Immature natural killer cell (primary cell): ENCODE measurements at regions not wholly inside any gene's neighbourhood (a gene's known extent, or its start where the extent isn't known, plus 50 kb on each side); places are given as distances from the start of the nearest gene placed in this dataset.

Source experiments
- DNase-seq, 3 donors: peaks; one replicate each; pipeline ENCODE4 v3.0.0; 2022; ENCODE audit warnings: mixed read lengths in 1 of 3
- H3K27ac Mint-ChIP-seq, 6 donors: one replicate each; pipeline ENCODE4 v1.8.0; 2020; ENCODE audit warnings: mixed read lengths in 6 of 6, mild to moderate bottlenecking in 5 of 6, inconsistent platforms in 4 of 6, moderate library complexity in 3 of 6
- H3K27me3 Mint-ChIP-seq, 3 donors: one replicate each; pipeline ENCODE4 v1.8.0; 2020 to 2021; ENCODE audit warnings: low read depth in 3 of 3, mild to moderate bottlenecking in 3 of 3, mixed read lengths in 3 of 3, moderate library complexity in 3 of 3, inconsistent platforms in 1 of 3
- H3K36me3 Mint-ChIP-seq, 3 donors: one replicate each; pipeline ENCODE4 v1.8.0; 2020; ENCODE audit warnings: mixed read lengths in 3 of 3, inconsistent platforms in 2 of 3, mild to moderate bottlenecking in 2 of 3
- H3K4me1 Mint-ChIP-seq, 2 donors: one replicate each; pipeline ENCODE4 v1.8.0; 2020; ENCODE audit warnings: inconsistent platforms in 2 of 2, mild to moderate bottlenecking in 2 of 2, mixed read lengths in 2 of 2, moderate library complexity in 1 of 2
- H3K4me3 Mint-ChIP-seq, 5 donors: one replicate each; pipeline ENCODE4 v1.8.0; 2020; ENCODE audit warnings: mild to moderate bottlenecking in 5 of 5, mixed read lengths in 5 of 5, inconsistent platforms in 3 of 5, moderate library complexity in 3 of 5
- H3K9me3 Mint-ChIP-seq, 6 donors: one replicate each; pipeline ENCODE4 v1.8.0; 2020; ENCODE audit warnings: mild to moderate bottlenecking in 6 of 6, mixed read lengths in 6 of 6, inconsistent platforms in 4 of 6, moderate library complexity in 3 of 6

DNA sequence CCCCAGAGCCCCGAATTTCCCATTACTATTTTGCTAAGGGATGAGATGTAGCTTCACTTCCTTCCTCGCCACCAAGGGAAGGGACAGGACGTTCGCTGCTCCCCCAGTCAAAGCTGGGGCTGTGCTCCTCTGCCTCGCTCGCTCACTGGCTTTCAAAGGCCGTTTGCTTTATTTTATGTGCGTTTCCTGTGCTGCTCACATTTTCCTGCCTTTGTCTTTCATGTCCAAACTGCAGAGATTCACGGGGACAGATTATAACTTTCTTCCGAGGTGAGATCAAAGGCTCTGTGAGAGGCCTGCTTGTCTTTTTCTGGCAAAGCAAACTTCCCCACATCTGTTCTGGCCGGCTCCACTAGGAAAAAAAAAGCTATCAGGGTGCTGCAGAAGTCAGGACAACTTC lies 76.0 kb upstream of the FZD10 start:
- H3K4me1 Mint-ChIP-seq: no peaks in the 10 kb centered on the region
- no peak for DNase-seq
- peaks cover 0 to 2% (median 0%) of the 10 kb centered on the region in 6 donors for H3K9me3 Mint-ChIP-seq
- H3K4me3 Mint-ChIP-seq: no peak overlapping the region
- H3K36me3 Mint-ChIP-seq: no peaks in the 10 kb centered on the region
- H3K27ac Mint-ChIP-seq: no peak overlapping the region
- H3K27me3 Mint-ChIP-seq: peaks cover 2 to 7% (median 4%) of the 10 kb centered on the region in 3 donors

DNA sequence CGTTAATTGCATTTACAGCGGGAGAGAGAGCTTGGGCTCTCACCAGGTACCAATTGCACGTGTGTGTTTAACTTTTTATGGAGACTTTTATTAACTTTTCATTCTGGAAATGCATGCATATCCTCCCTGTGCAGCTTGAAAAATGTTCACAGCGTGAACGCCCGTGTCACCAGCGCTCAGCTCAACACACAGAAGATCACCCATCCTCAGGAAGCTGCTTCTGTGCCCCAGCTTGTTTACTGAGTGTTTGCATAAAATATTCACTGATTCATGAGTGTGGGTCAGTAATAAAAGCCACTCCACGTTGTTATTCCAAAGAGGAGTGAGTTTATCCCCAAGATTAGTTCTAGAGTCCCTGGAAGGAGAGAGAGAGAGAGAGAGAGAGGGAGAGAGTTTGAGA lies 75.5 kb upstream of the FZD10 start:
- Mint-ChIP-seq H3K4me1 (no peaks in the 10 kb centered on the region), H3K27ac (no peak overlapping the region), H3K9me3 (peaks cover 0 to 2% (median 0%) of the 10 kb centered on the region in 6 donors), H3K4me3 (no peak overlapping the region), H3K36me3 (no peaks in the 10 kb centered on the region), H3K27me3 (peaks cover 2 to 7% (median 4%) of the 10 kb centered on the region in 3 donors)
- no peak for DNase-seq

DNA sequence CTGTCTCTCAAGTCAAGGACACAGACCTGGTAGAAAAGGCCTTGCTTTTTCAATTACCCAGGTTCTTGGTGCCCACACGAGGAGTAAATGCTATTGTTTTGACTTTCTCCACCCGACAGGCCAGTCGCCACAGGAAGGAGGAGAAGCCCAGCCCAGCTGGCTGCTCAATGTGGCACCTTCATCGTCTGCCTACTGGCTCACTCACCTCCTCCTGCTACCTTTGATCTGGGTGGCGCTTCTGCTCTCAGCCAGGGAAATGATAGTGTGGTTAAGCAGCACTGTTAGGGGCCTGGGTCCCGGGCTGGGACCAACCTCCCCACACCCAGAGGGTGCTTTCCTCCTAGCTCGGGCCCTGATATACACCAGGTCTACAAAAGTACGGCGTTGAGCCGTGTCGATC lies 75.0 kb upstream of the FZD10 start:
- Mint-ChIP-seq H3K36me3 (no peaks in the 10 kb centered on the region), H3K27ac (no peak overlapping the region), H3K9me3 (peaks cover 0 to 2% (median 0%) of the 10 kb centered on the region in 6 donors), H3K4me1 (no peaks in the 10 kb centered on the region), H3K27me3 (peaks cover 2 to 7% (median 4%) of the 10 kb centered on the region in 3 donors), H3K4me3 (no peak overlapping the region)
- DNase-seq: no peak

DNA sequence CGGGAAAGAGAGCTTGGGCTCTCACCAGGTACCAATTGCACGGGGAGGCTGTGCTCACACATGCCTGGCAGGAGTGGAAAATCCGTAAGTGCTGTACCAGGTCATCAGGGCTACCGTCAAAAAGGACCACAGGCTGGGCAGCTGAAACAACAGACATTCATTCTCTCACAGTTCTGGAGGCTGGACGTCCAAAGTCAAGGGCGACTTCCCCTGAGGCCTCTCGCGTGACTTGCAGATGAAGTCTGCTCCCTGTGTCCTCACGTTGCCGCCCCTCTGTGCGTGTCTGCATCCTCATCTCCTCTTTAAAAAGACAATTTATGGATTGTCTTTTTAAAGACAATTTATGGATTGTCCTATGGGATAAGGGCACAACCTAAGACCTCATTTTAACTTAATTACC lies 73.8 kb upstream of the FZD10 start:
- no peak for DNase-seq
- Mint-ChIP-seq H3K9me3 (peaks cover 0 to 2% (median 0%) of the 10 kb centered on the region in 6 donors), H3K36me3 (no peaks in the 10 kb centered on the region), H3K4me1 (no peaks in the 10 kb centered on the region), H3K27ac (no peak overlapping the region), H3K4me3 (no peak overlapping the region), H3K27me3 (peaks cover 2 to 7% (median 4%) of the 10 kb centered on the region in 3 donors)

DNA sequence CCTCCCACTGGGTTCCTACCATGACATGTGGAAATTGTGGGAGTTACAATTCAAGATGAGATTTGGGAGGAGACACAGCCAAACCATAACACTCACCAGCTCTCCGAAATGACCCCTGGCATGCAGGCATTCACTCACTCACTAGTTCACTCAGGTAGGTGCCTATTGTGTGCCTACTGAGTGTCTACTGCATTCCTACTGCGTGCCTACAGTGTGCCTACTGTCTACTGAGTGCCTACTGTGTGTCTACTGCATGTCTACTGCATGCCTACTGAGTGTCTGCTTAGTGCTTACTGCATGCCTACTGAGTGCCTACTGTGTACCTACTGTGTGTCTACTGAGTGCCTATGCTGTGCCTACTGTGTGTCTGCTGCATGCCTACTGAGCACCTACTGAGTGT lies 71.7 kb upstream of the FZD10 start:
- H3K4me1 Mint-ChIP-seq: no peaks in the 10 kb centered on the region
- no peak for DNase-seq
- H3K9me3 Mint-ChIP-seq: no peaks in the 10 kb centered on the region
- no peaks in the 10 kb centered on the region for H3K36me3 Mint-ChIP-seq
- H3K4me3 Mint-ChIP-seq: no peak overlapping the region
- peaks cover 2 to 7% (median 2%) of the 10 kb centered on the region in 3 donors for H3K27me3 Mint-ChIP-seq
- H3K27ac Mint-ChIP-seq: no peak overlapping the region

DNA sequence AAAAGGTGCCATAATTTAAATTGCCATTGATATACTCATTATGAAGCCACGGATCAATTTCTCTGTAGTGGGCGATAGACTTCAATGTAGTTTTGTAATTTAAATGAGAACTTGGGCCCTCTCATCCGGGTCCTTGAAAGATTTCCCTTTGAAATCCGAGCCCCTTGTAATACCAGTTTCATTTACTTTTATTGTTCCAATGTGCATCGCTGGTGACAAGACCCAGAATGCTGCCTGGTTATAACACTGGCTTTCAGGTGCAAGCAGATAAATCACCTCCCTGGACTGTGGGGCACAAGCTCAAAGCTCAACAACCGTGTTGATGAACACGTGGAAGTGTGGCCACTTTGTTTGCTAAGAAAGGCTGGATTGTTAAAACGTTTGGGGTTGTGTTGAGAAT lies 68.9 kb upstream of the FZD10 start:
- no peaks in the 10 kb centered on the region for H3K36me3 Mint-ChIP-seq
- peaks cover 0 to 4% (median 2%) of the 10 kb centered on the region in 3 donors for H3K27me3 Mint-ChIP-seq
- no peaks in the 10 kb centered on the region for H3K9me3 Mint-ChIP-seq
- no peak overlapping the region for H3K27ac Mint-ChIP-seq
- H3K4me1 Mint-ChIP-seq: no peaks in the 10 kb centered on the region
- no peak overlapping the region for H3K4me3 Mint-ChIP-seq
- no peak for DNase-seq

DNA sequence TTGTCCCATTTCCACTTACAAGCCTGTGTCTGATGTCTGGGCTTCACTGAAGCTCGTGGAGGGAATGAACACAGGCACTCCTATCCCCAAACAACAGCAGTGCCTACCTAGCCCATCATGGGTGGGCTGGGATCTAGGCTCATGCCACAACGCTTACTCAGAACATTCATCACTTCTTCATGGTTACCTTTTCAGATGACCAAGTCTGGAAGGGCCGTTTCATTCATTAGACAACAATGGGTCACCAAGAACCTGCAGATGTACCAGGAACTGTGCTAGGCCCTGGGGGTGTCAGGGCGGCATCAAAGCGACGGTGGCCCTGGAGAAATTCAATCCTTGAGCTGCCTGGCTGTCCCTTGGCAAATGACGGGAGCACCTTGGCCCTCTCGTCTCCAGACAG lies 64.9 kb upstream of the FZD10 start:
- no peaks in the 10 kb centered on the region for H3K36me3 Mint-ChIP-seq
- H3K27me3 Mint-ChIP-seq: peaks cover 0 to 4% (median 0%) of the 10 kb centered on the region in 3 donors
- H3K27ac Mint-ChIP-seq: no peak overlapping the region
- H3K4me3 Mint-ChIP-seq: no peak overlapping the region
- H3K4me1 Mint-ChIP-seq: no peaks in the 10 kb centered on the region
- H3K9me3 Mint-ChIP-seq: no peaks in the 10 kb centered on the region
- DNase-seq: no peak

DNA sequence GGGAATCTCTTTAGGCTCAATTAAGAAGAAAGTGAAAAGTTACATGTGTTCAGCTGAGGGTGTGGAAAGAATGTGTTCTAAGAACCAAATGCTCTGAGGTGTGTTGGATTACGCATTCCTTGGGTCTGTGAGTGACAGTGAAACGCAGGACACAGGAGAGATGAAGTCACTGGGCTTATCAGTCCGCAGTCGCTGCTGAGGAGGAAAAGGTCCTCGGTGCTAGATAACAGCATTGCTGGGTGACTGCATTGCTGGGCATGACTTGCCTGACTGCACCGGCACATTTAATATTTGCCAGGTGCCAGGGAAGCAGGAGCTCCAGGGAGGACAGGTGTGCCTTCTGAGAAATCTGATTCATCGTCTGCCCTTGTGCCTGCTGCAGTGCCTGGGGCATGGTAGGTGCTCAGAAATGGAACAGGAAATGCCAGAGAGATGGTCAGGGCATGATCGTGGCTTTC lies 64.4 kb upstream of the FZD10 start:
- Mint-ChIP-seq H3K4me3 (no peak overlapping the region), H3K4me1 (no peaks in the 10 kb centered on the region), H3K9me3 (no peaks in the 10 kb centered on the region), H3K27me3 (peaks cover 0 to 4% (median 0%) of the 10 kb centered on the region in 3 donors), H3K36me3 (no peaks in the 10 kb centered on the region), H3K27ac (no peak overlapping the region)
- DNase-seq: no peak

DNA sequence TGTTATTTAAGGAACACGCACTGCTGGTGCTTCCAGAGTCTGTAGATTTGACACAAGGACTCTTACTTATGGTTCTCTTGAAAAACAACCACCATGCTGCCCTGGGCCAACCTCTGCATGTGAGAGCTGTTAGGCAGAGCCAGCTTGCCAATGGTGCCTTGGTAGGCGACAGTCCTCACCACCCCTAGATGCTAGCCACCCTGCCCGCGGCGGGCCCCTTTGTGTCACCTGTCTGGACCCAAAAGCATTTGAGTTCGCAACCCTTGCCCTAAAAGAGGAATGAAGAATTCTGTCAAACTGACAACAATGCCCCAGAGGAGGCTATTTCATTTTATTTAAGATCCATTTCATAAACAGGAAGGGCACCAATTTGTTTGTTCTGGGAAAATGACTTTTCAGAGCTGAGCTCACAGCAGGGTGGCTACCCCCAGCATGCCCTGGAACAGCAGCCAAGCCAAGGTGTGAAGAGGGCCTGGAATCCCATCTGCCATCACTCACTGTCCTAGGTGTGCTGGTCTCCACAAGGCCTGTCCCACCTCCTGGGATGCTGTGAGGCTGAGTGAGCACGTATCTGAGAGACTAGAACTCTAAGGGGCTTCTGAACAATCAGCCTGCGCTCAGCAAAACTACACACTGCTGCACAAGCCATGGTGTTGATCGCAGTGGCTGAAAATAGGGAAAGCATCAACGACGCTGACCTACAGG lies 63.8 kb upstream of the FZD10 start:
- H3K9me3 Mint-ChIP-seq: no peaks in the 10 kb centered on the region
- H3K36me3 Mint-ChIP-seq: no peaks in the 10 kb centered on the region
- no peak overlapping the region for H3K4me3 Mint-ChIP-seq
- no peak overlapping the region for H3K27ac Mint-ChIP-seq
- peaks cover 0 to 6% (median 0%) of the 10 kb centered on the region in 3 donors for H3K27me3 Mint-ChIP-seq
- no peak for DNase-seq
- no peaks in the 10 kb centered on the region for H3K4me1 Mint-ChIP-seq

DNA sequence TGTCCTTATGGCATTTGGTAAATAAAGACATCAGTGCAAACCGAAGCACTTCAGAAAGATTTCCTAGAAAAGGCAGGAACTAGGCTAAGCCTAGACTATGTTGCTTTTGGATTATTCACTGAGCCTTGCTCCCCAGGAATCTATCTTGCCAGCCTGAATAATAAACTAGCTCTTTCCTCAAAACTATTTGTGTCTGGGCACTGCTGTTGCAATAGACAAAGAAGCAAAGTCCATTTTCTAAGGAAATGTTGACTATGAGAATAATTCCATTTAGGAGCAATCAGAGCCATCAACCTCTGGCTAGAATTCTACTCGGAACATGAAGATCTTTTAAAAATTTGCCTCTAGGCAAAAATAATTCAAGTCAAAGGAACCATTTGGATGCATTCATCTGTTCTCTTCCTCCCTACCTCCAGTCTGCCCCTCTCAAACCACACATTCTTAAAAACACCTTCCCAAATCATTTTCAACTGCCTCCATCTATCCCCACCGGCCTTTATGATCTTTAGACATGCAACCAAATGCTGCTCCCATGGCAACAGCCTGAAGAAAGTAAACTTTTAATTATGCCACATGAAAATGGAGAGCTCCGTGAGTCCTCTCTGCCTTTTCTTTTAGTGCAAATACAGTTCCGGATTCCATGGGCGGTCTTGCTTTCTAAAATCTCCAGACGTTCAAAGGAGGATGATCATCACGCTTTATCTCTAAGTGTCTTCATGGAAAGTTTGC lies 61.5 kb upstream of the FZD10 start:
- no peaks in the 10 kb centered on the region for H3K4me1 Mint-ChIP-seq
- H3K27ac Mint-ChIP-seq: no peak overlapping the region
- DNase-seq: no peak
- H3K9me3 Mint-ChIP-seq: no peaks in the 10 kb centered on the region
- H3K27me3 Mint-ChIP-seq: peaks cover 0 to 9% (median 4%) of the 10 kb centered on the region in 3 donors
- H3K4me3 Mint-ChIP-seq: no peak overlapping the region
- H3K36me3 Mint-ChIP-seq: no peaks in the 10 kb centered on the region

DNA sequence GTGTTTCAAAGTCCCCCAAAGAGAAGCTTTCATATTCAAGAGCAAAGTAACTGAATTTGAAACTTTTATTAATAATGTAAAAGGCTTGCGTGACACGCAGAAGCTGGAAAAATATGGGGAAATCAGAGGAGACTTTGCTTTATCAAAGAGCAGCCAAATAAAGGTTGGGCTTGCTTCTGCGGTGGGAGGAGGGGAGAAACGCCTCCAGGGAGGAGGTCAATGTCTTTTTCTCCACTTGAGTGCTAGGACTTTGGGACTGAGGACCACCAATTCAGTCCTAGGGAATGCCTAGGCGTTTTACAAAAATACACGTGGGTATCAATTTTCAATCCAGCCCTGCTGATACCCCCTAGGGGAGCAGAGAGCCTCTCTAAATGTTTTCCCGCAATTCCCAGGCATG lies 60.9 kb upstream of the FZD10 start:
- H3K9me3 Mint-ChIP-seq: no peaks in the 10 kb centered on the region
- no peaks in the 10 kb centered on the region for H3K36me3 Mint-ChIP-seq
- H3K4me3 Mint-ChIP-seq: no peak overlapping the region
- H3K27ac Mint-ChIP-seq: no peak overlapping the region
- H3K4me1 Mint-ChIP-seq: no peaks in the 10 kb centered on the region
- DNase-seq: no peak
- peaks cover 0 to 9% (median 4%) of the 10 kb centered on the region in 3 donors for H3K27me3 Mint-ChIP-seq

DNA sequence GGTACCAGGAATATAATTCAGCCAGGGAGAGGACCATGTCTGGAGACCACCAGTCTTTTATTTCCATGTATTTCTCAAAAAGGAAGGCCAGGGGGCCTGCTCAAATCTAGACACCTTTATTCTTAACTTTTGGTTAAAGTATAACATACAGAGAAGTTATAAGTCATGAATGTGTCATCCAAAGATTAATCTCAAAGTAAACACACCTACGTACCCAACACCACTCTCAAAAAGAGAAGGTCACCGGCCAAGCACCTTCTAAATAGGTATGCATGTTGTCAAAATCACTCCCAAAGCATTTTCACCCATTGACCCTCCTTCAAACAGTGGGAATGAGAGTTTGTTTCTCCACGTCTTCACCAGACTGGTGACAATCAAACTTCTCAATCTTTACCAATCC lies 60.0 kb upstream of the FZD10 start:
- no peak for DNase-seq
- H3K27ac Mint-ChIP-seq: no peak overlapping the region
- no peaks in the 10 kb centered on the region for H3K9me3 Mint-ChIP-seq
- H3K4me1 Mint-ChIP-seq: no peaks in the 10 kb centered on the region
- H3K27me3 Mint-ChIP-seq: peaks cover 0 to 9% (median 4%) of the 10 kb centered on the region in 3 donors
- no peaks in the 10 kb centered on the region for H3K36me3 Mint-ChIP-seq
- H3K4me3 Mint-ChIP-seq: no peak overlapping the region

DNA sequence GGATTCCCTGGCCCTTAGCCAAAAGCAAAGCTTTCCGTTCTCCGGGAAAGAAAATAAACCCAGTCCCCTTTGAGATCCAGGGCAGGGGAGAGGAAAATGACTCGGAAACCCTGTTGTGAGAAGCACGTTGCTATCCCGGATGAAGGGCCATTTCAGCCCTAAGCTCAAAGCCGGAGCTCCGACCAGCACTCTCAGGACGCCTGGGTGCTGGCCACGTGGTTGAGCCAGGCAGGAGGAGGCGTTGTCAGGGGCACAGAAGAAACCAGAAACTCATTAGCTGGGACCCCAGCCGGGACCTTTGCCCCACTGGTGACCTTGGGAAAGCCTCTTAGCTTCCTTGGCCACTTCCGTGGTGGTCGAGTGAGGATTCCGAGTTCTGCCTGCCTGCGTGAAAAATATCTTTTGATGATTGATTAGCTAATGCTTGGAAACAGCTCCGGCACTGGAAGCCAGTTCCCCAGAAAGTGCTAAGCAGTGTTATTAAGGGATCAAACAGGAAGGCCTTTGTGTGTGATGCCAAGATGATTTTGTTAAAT lies 57.6 kb upstream of the FZD10 start:
- Mint-ChIP-seq H3K36me3 (no peaks in the 10 kb centered on the region), H3K9me3 (no peaks in the 10 kb centered on the region), H3K4me1 (no peaks in the 10 kb centered on the region), H3K27me3 (peaks cover 3 to 9% (median 4%) of the 10 kb centered on the region in 3 donors), H3K4me3 (no peak overlapping the region), H3K27ac (no peak overlapping the region)
- no peak for DNase-seq
